ENCODE measurements at regions not wholly inside any gene's neighbourhood (a gene's known extent, or its start where the extent isn't known, plus 50 kb on each side); places are given as distances from the start of the nearest gene placed in this dataset.
"Not testable (repeated sequence)": the region's sequence is repeated elsewhere in the genome, so short reads cannot be mapped to it uniquely, and the experiment has no call there.

GRCh38 chr14:40218282-40218941, 786.2 kb upstream of the FBXO33 start:
- DNase-seq: no peak

GRCh38 chr14:40216976-40217375, 784.7 kb upstream of the FBXO33 start:
- no peak for DNase-seq

- not testable (repeated sequence) for DNase-seq
These were observed 784.2 kb upstream of the FBXO33 start for GRCh38 chr14:40216408-40216807.

- no peak for DNase-seq
These were observed 781.5 kb upstream of the FBXO33 start for GRCh38 chr14:40213701-40214100.

GRCh38 chr14:40204441-40205175, 772.4 kb upstream of the FBXO33 start:
- no peak for DNase-seq

- DNase-seq: no peak
These were observed 766.9 kb upstream of the FBXO33 start for GRCh38 chr14:40199101-40199500.

- no peak for DNase-seq
These were observed 765.1 kb upstream of the FBXO33 start for GRCh38 chr14:40197344-40197743.

- DNase-seq: no peak
These were observed 755.8 kb upstream of the FBXO33 start for GRCh38 chr14:40188006-40188405.

GRCh38 chr14:40164083-40164482, 731.9 kb upstream of the FBXO33 start:
- DNase-seq: no peak

GRCh38 chr14:40139657-40140056, 707.4 kb upstream of the FBXO33 start:
- DNase-seq: no peak

- DNase-seq: no peak
These were observed 701.2 kb upstream of the FBXO33 start for GRCh38 chr14:40133463-40133862.

GRCh38 chr14:40129159-40129558, 696.9 kb upstream of the FBXO33 start:
- no peak for DNase-seq

GRCh38 chr14:40123816-40124215, 691.6 kb upstream of the FBXO33 start:
- no peak for DNase-seq

- DNase-seq: no peak
These were observed 690.9 kb upstream of the FBXO33 start for GRCh38 chr14:40122968-40123648.

GRCh38 chr14:40119765-40120164, 687.5 kb upstream of the FBXO33 start:
- DNase-seq: no peak

GRCh38 chr14:40119321-40119720, 687.1 kb upstream of the FBXO33 start:
- DNase-seq: no peak

- DNase-seq: no peak
These were observed 683.4 kb upstream of the FBXO33 start for GRCh38 chr14:40115583-40115982.

- no peak for DNase-seq
These were observed 681.4 kb upstream of the FBXO33 start for GRCh38 chr14:40113671-40114070.

GRCh38 chr14:40100544-40101196, 668.4 kb upstream of the FBXO33 start:
- no peak for DNase-seq

- DNase-seq: no peak
These were observed 667.1 kb upstream of the FBXO33 start for GRCh38 chr14:40099316-40099715.

GRCh38 chr14:40098468-40098867, 666.2 kb upstream of the FBXO33 start:
- no peak for DNase-seq

GRCh38 chr14:40096968-40097367, 664.7 kb upstream of the FBXO33 start:
- DNase-seq: no peak

- no peak for DNase-seq
These were observed 661.6 kb upstream of the FBXO33 start for GRCh38 chr14:40093800-40094199.

- DNase-seq: no peak
These were observed 641.9 kb upstream of the FBXO33 start for GRCh38 chr14:40074169-40074568.
